PFSK-1 (cell line): ENCODE measurements at regions not wholly inside any gene's neighbourhood (a gene's known extent, or its start where the extent isn't known, plus 50 kb on each side); places are given as distances from the start of the nearest gene placed in this dataset.

Experiments used
- FOXP2 ChIP-seq: optimal IDR thresholded peaks from 2 replicates; pipeline ENCODE3; 2011; ENCODE audit warnings: borderline replicate concordance, control low read depth, inconsistent platforms; ENCODE audit not compliant: insufficient read depth; ENCODE audit errors: extremely low read length, extremely low read depth
- POLR2AphosphoS5 ChIP-seq: IDR thresholded peaks from 2 replicates; pipeline ENCODE4 v1.6.1; 2012; ENCODE audit warnings: low read depth, mild to moderate bottlenecking, control low read depth, low read length, moderate library complexity
- SIN3A ChIP-seq: IDR thresholded peaks from 2 replicates; pipeline ENCODE4 v1.6.1; 2012; ENCODE audit warnings: mild to moderate bottlenecking, low read length, moderate library complexity, borderline replicate concordance; ENCODE audit not compliant: insufficient read depth
- TAF1 ChIP-seq: IDR thresholded peaks from 2 replicates; pipeline ENCODE4 v1.6.1; 2012; ENCODE audit warnings: low read length, control low read depth, borderline replicate concordance; ENCODE audit not compliant: insufficient read depth
- TF ChIP-seq, protein P1 (sequence below), 2 experiments: IDR thresholded peaks; 2 replicates each; pipeline versions ENCODE4 v1.6.1 to v1.8.0; 2011 to 2012; ENCODE audit warnings: low read depth in 2 of 2, low read length in 2 of 2, control low read depth in 1 of 2, inconsistent platforms in 1 of 2, mild to moderate bottlenecking in 1 of 2, moderate library complexity in 1 of 2; ENCODE audit not compliant: insufficient read depth in 1 of 2

- no peak for TF ChIP-seq POLR2AphosphoS5
- TF ChIP-seq, protein P1, sequence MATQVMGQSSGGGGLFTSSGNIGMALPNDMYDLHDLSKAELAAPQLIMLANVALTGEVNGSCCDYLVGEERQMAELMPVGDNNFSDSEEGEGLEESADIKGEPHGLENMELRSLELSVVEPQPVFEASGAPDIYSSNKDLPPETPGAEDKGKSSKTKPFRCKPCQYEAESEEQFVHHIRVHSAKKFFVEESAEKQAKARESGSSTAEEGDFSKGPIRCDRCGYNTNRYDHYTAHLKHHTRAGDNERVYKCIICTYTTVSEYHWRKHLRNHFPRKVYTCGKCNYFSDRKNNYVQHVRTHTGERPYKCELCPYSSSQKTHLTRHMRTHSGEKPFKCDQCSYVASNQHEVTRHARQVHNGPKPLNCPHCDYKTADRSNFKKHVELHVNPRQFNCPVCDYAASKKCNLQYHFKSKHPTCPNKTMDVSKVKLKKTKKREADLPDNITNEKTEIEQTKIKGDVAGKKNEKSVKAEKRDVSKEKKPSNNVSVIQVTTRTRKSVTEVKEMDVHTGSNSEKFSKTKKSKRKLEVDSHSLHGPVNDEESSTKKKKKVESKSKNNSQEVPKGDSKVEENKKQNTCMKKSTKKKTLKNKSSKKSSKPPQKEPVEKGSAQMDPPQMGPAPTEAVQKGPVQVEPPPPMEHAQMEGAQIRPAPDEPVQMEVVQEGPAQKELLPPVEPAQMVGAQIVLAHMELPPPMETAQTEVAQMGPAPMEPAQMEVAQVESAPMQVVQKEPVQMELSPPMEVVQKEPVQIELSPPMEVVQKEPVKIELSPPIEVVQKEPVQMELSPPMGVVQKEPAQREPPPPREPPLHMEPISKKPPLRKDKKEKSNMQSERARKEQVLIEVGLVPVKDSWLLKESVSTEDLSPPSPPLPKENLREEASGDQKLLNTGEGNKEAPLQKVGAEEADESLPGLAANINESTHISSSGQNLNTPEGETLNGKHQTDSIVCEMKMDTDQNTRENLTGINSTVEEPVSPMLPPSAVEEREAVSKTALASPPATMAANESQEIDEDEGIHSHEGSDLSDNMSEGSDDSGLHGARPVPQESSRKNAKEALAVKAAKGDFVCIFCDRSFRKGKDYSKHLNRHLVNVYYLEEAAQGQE (IDR thresholded peaks at IDR 0.05; ENCODE audit: insufficient read depth in 1 of 2, low read depth in 2 of 2, low read length in 2 of 2) = no peak
- no peak for TF ChIP-seq TAF1
- TF ChIP-seq FOXP2 = no peak
- TF ChIP-seq SIN3A = no peak
These were observed 55.2 kb upstream of the PREP start for GRCh38 chr6:105458084-105458483.

DNA sequence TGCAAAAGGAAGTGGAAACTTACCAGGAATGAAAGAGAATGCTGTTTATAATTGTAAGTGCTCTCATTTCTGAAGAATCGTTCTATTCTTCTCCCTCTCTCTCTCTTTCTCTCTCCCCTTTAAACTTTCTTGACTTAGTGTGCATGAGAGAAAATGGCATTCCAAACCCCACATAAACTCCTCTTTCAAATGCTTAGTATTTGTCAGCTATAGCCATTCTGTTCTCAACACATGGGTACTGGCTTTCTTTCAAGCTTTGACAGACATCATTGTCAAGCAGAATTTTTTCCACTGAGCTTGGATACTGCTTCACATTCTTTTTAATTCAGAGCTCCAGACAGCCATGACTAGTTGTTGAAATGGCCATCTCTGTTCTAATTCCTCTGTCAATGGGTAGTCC lies 51.1 kb upstream of the PREP start:
- TF ChIP-seq POLR2AphosphoS5 = no peak
- TF ChIP-seq, protein P1 (IDR thresholded peaks at IDR 0.05; ENCODE audit: insufficient read depth in 1 of 2, low read depth in 2 of 2, low read length in 2 of 2) = no peak
- TF ChIP-seq TAF1 = no peak
- no peak for TF ChIP-seq SIN3A
- TF ChIP-seq FOXP2 = no peak

GRCh38 chr6:105452924-105453756 lies 50.3 kb upstream of the PREP start:
- no peak for TF ChIP-seq TAF1
